ENCODE measurements at regions not wholly inside any gene's neighbourhood (a gene's known extent, or its start where the extent isn't known, plus 50 kb on each side); places are given as distances from the start of the nearest gene placed in this dataset.
"Not testable (repeated sequence)": the region's sequence is repeated elsewhere in the genome, so short reads cannot be mapped to it uniquely, and the experiment has no call there.

- no peak for DNase-seq
- no peak overlapping the region for H3K27ac ChIP-seq
- no peaks in the 10 kb centered on the region for H3K27me3 ChIP-seq
- TF ChIP-seq CTCF (IDR thresholded peaks at IDR 0.05) (no peak), POLR2AphosphoS5 (IDR thresholded peaks at IDR 0.05) (no peak), EP300 (IDR thresholded peaks at IDR 0.05) (no peak), POLR2A (IDR thresholded peaks at IDR 0.05) (no peak)
- H3K4me1 ChIP-seq: no peaks in the 10 kb centered on the region
- 71 to 86% methylated on average over 2 of the region's 2 CpGs for WGBS, 2 donors
- H3K4me3 ChIP-seq: no peak overlapping the region
- H3K9me3 ChIP-seq: peaks cover 0 to 5% (median 0%) of the 10 kb centered on the region in 4 donors
- intact Hi-C loops (cut with DNase I): no loop called here
- H3K36me3 ChIP-seq: no peaks in the 10 kb centered on the region
These were observed 241.7 kb upstream of the CDH8 start for GRCh38 chr16:62277942-62278341.

GRCh38 chr16:62276637-62277036 is 240.4 kb upstream of the CDH8 start:
- Histone ChIP-seq H3K27me3 (no peaks in the 10 kb centered on the region), H3K9me3 (peaks cover 0 to 5% (median 0%) of the 10 kb centered on the region in 4 donors), H3K27ac (no peak overlapping the region), H3K36me3 (no peaks in the 10 kb centered on the region), H3K4me1 (no peaks in the 10 kb centered on the region), H3K4me3 (no peak overlapping the region)
- no peak for DNase-seq
- intact Hi-C loops (cut with DNase I): no loop called here
- no peak for TF ChIP-seq CTCF (IDR thresholded peaks at IDR 0.05)
- TF ChIP-seq EP300 (IDR thresholded peaks at IDR 0.05): no peak
- TF ChIP-seq POLR2AphosphoS5 (IDR thresholded peaks at IDR 0.05): no peak
- no peak for TF ChIP-seq POLR2A (IDR thresholded peaks at IDR 0.05)
- WGBS, 2 donors: 72 to 83% methylated on average over 7 of the region's 7 CpGs

GRCh38 chr16:62272035-62272434 is 235.8 kb upstream of the CDH8 start:
- 51% methylated on average over 1 of the region's 1 CpG for WGBS, 2 donors
- H3K27me3 ChIP-seq: no peaks in the 10 kb centered on the region

GRCh38 chr16:62261760-62262159 is 225.5 kb upstream of the CDH8 start:
- Histone ChIP-seq H3K9me3 (peaks cover 0 to 5% (median 0%) of the 10 kb centered on the region in 4 donors), H3K27ac (no peak overlapping the region), H3K27me3 (no peaks in the 10 kb centered on the region), H3K4me1 (no peaks in the 10 kb centered on the region), H3K4me3 (no peak overlapping the region), H3K36me3 (no peaks in the 10 kb centered on the region)
- no peak for DNase-seq
- TF ChIP-seq POLR2AphosphoS5 (IDR thresholded peaks at IDR 0.05) (no peak), EP300 (IDR thresholded peaks at IDR 0.05) (no peak), POLR2A (IDR thresholded peaks at IDR 0.05) (no peak), CTCF (IDR thresholded peaks at IDR 0.05) (no peak)
- intact Hi-C loops (cut with DNase I): no loop called here
- WGBS, 2 donors: 63 to 79% methylated on average over 3 of the region's 3 CpGs

More at GRCh38 chr16:62272035-62272434, 235.8 kb upstream of the CDH8 start:
- Histone ChIP-seq H3K9me3 (no peaks in the 10 kb centered on the region), H3K4me3 (no peak overlapping the region), H3K4me1 (no peaks in the 10 kb centered on the region), H3K27ac (no peak overlapping the region), H3K36me3 (no peaks in the 10 kb centered on the region)
- DNase-seq: no peak
- intact Hi-C loops (cut with DNase I): no loop called here
- no peak for TF ChIP-seq POLR2AphosphoS5 (IDR thresholded peaks at IDR 0.05)
- no peak for TF ChIP-seq EP300 (IDR thresholded peaks at IDR 0.05)
- no peak for TF ChIP-seq CTCF (IDR thresholded peaks at IDR 0.05)
- no peak for TF ChIP-seq POLR2A (IDR thresholded peaks at IDR 0.05)

- H3K4me1 ChIP-seq; H3K27ac ChIP-seq; intact Hi-C loops (cut with DNase I); H3K9me3 ChIP-seq; DNase-seq; H3K4me3 ChIP-seq; H3K27me3 ChIP-seq; H3K36me3 ChIP-seq: not testable (repeated sequence)
- WGBS, 2 donors: 86 to 91% methylated on average over 2 of the region's 2 CpGs
These were observed 222.7 kb upstream of the CDH8 start for GRCh38 chr16:62258931-62259435.
